Hypothalamus (tissue), 51 donors: ENCODE measurements at regions not wholly inside any gene's neighbourhood (a gene's known extent, or its start where the extent isn't known, plus 50 kb on each side); places are given as distances from the start of the nearest gene placed in this dataset.
A peak's percentile ranks its signal among the peaks of the same experiment; 100 is the strongest.

Experiments used
- DNase-seq, 51 donors: peaks; one replicate each; lab custom pipeline; 2025; lab: John Stamatoyannopoulos, UW

GRCh38 chr10:129140921-129141885, 325.8 kb upstream of the MGMT start:
- DNase-seq: peak in 4 of 51 donors; percentile 3 to 8 (median 8)

DNA sequence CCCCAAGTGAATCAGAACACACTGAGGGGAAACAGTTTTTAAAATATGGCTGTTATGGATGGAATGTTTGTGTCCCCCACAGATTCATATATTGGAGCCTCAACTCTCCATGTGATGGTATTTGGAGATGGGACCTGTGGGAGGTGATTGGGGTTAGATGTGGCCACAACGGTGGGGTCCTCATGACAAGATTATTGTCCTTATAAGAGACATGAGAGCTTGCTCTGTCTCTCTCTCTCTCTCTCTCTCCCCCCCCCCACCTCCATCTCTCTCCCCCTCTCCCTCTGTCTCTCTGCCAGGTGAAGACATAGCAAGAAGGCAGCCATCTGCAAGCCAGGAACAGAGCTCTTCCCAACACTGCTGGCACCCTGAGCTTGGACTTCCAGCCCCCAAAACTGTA, 315.8 kb upstream of the MGMT start:
- no peak for DNase-seq

DNA sequence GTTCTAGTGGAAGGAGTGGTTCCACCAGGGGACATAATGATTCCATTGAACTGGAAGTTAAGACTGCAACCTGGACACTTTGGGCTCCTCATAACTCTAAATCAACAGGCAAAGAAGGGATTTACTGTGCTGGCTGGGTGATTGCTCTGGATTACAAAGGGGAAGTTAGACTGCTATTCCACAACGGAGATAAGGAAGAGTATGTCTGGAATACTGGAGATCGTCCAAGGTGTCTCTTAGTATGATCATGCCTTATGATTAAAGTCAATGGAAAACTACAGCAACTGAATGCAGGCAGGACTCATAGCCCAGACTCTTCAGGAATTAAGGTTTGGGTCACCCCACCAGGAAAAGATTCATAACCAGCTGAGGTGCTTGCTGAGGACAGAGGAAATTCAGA, 310.6 kb upstream of the MGMT start:
- no peak for DNase-seq

DNA sequence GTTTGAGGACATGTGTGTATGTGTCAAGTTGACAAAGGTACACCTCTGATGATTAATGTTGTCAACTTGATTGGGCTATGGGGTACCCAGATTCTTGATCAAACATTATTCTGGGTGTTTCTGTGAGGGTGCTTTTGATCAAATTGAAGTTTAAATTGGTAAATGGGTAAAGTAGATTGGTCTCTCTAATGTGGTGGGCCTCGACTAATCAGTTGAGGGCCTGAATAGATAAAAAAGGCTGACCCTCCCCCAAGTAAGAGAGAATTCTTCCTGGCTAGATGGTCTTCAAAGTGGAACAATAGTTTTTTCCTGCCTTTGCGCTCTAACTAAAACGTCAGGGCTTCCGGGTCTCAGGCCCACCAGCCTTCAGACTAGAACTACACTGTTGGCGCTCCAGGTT, 309.9 kb upstream of the MGMT start:
- no peak for DNase-seq

GRCh38 chr10:129161150-129161549, 305.9 kb upstream of the MGMT start:
- no peak for DNase-seq

GRCh38 chr10:129163531-129163930, 303.5 kb upstream of the MGMT start:
- no peak for DNase-seq

GRCh38 chr10:129165076-129165720, 301.8 kb upstream of the MGMT start:
- DNase-seq: no peak

- DNase-seq: no peak
These were observed 301.3 kb upstream of the MGMT start for GRCh38 chr10:129165770-129166169.

DNA sequence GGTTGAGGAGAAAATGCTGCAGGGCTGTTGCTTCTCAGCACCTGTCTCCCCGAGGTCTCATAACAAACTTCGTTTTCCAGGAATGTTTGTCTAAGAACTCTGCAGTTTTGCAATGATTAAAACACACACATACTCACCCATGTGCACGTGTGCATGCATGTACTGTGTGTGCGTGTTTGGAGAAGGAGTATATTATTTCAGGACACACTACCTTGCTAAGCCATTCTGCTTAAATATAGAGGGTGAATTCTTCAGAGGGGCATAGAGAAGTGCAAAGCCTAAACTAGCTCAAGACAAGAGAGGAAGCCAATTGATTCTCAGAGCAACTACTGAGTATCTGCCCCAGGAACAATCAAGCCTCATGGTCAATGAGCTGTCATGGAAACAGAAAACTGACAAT, 298.4 kb upstream of the MGMT start:
- no peak for DNase-seq

GRCh38 chr10:129169115-129169514, 297.9 kb upstream of the MGMT start:
- DNase-seq: no peak

- no peak for DNase-seq
These were observed 296.2 kb upstream of the MGMT start for GRCh38 chr10:129170812-129171211.

GRCh38 chr10:129171812-129172211, 295.2 kb upstream of the MGMT start:
- DNase-seq: no peak

DNA sequence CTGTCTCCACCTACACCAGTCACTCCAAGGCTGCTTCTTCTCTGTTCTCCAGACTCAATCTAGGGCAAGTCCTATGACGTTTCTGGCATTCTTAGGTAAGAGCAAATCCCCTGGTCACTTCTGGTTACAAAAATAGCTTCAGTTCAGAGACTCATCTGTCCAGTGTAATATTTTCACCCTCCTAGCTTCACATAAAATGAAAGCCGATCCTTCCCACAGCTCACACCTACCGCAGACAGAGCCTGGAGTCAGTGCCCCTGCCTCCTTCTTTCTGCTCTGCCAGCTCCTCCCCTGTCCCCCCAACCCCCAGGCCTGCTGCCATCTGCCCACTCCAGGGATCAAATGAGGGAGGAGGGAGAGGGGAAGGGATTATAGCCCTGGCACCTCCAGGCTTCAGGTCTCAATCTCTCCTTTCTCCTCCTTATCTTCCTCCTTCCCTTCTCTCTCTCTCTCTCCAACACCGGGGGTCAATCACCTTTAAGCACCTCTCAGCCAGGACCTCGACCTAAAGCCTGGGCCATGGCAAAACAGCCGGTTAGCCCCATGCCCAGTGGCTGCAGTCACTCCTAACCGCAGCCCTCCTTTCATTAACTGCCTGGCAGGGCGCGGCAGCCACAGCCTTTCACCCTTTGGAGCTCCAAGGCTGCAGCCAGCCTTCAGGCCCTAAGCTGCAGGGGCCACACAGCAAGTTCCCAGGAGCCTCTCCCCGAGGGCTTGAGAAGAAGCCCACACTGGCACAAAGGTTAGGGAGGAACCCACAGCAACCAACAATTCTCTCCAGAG, 292.6 kb upstream of the MGMT start:
- no peak for DNase-seq

GRCh38 chr10:129179245-129179971, 287.6 kb upstream of the MGMT start:
- no peak for DNase-seq

DNA sequence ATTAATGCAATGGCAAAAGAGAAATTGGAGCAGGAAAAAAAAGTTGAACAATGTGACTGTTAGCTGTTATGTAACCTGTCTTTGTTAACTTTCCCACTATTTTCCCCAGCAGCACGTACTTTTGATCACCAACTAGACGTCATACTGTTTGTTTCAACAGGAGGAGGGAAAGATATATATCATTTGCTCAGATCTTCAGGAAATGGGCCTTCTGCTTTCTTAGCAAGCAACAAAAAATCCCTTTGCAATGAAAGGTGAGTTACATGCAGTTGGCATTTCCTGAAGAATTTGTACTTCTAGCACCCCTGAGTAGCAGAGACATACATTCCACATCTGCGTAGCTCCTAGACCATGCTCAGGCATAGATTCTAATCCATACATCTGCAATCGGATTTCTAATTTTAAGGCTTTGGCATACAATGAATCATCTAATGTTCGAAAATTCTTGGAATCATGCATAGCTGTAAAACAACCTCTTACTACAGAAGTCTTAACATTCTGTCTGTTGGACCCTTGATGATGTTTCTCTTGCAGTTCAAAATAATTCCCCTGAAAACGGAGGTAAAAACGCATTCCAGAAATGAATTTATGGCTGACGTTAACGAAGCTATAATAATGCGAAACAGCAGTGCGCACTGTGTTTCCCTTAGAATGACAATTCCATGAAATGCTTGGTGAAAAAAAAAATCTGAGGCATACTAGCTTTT, 286.9 kb upstream of the MGMT start:
- no peak for DNase-seq

- no peak for DNase-seq
These were observed 282.8 kb upstream of the MGMT start for GRCh38 chr10:129184196-129184595.

DNA sequence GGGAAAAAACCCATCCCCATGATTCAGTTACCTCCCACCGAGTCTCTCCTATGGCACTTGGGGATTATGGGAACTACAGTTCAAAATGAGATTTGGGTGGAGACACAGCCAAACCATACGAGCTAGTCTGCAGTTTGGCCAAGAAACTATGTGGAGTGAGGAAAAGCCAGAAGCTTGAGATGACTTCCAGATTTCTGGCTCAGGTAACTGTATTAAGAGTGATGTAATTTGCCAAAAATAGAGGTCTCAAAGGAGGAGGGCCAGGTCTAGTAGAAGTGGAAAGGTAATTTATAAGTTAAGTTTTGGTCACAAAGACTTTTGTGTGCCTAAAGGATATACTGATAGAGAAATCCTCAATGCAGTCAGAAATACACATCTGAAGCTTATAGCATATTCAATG, 279.7 kb upstream of the MGMT start:
- no peak for DNase-seq

DNA sequence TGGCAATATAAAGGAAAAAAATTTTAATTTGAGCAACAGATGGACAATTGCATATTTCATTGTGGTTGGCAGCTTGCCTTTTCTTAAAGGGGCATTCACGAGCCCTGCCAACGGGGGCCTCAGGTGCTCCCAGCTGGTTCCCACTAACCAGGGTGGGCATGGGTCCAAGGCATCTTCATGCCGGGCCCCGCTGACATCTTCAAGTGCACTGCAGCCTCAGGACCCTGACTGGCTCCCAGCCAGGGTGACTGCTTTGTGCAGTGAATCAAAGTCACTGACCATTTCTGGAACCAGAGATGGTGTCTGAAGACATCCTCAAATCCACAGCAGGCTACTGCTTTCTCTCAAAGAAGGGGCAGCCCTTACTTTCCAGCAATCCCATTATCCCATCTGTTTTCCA, 275.2 kb upstream of the MGMT start:
- no peak for DNase-seq

- no peak for DNase-seq
These were observed 274.5 kb upstream of the MGMT start for GRCh38 chr10:129192344-129193128.
